Pancreas (tissue), 10 donors: ENCODE measurements at regions not wholly inside any gene's neighbourhood (a gene's known extent, or its start where the extent isn't known, plus 50 kb on each side); places are given as distances from the start of the nearest gene placed in this dataset.

Source experiments
- ATAC-seq, 4 donors: fragments of 200-7000 bp; cut with Tn5 transposase; one replicate each; pipeline versions ENCODE4 v1.8.0 to v1.9.1; 2020; ENCODE audit warnings: mild to moderate bottlenecking in 4 of 4, moderate library complexity in 4 of 4
- DNase-seq, 6 donors: peaks; one replicate each; pipeline ENCODE4 v3.0.0-alpha.2; 2020
- FAIRE-seq: peaks from 2 replicates; lab custom pipeline; 2012; peaks lifted over from hg19 to GRCh38; lab: Jason Lieb, UNC
- H3K27ac ChIP-seq, 4 donors: fragments of 200-600 bp; sonication (generic); 1 replicate in 3 of 4; 2 replicates in 1 of 4; pipeline versions ENCODE4 v1.5.0 to v1.8.0; 2020
- H3K27me3 ChIP-seq, 4 donors: fragments of 200-600 bp; one replicate each; pipeline ENCODE4 v1.8.0; 2021
- H3K36me3 ChIP-seq, 3 donors: fragments of 200-600 bp; sonication (generic) in 1 of 3; one replicate each; pipeline versions ENCODE4 v1.5.0 to v1.8.0; 2020 to 2021
- H3K4me1 ChIP-seq, 3 donors: fragments of 200-600 bp; one replicate each; pipeline ENCODE4 v1.8.0; 2021
- H3K4me3 ChIP-seq, 4 donors: fragments of 200-600 bp; sonication (generic) in 2 of 4; one replicate each; pipeline versions ENCODE4 v1.5.0 to v1.8.0; 2020 to 2021
- H3K9me3 ChIP-seq, 4 donors: fragments of 200-600 bp; one replicate each; pipeline ENCODE4 v1.8.0; 2021
- CTCF ChIP-seq, 4 donors: fragments of 200-600 bp; sonication (generic) in 3 of 4; IDR thresholded peaks; one replicate each; pipeline versions ENCODE4 v1.5.0 to v1.8.0; 2021; ENCODE audit warnings: antibody characterized with exemption in 4 of 4
- WGBS, 2 donors: extraction: QIAGEN DNeasy Blood & Tissue Kit; methylation state at CpG; one replicate each; pipeline ENCODE4 v1.1.7; 2013; 5-methylcytosine and 5-hydroxymethylcytosine counted together
- intact Hi-C, 3 donors: fragments of 100-400 bp; cut with DNase I; formaldehyde crosslinking; loops; one replicate each; pipeline versions ENCODE4 v1.11.1 to v1.14.2; 2022
- donor health status: healthy with polysubstance abuse.
- donor health status: DM: no; HTN: no; CAD: no; lungs with moderate emphysema.
- donor health status: DM: no; HTN: no; CAD: no.
- donor health status: control.
- donor health status: control.
- donor health status: Bipolar disorder and iron deficiency.
- donor health status: DM: yes; HTN: yes; CAD: no.
- donor health status: DM: no; HTN: no; CAD: no.
- donor health status: DM: no; HTN: no; CAD: no.
- donor health status: DM: yes; HTN: yes; CAD: no.

GRCh38 chr20:22407237-22408193 lies 176.9 kb downstream of the FOXA2 start:
- no peak for ATAC-seq
- H3K4me3 ChIP-seq: no peak overlapping the region
- no peak for DNase-seq
- no peaks in the 10 kb centered on the region for H3K9me3 ChIP-seq
- no peaks in the 10 kb centered on the region for H3K27me3 ChIP-seq
- TF ChIP-seq CTCF (IDR thresholded peaks at IDR 0.05): no peak
- FAIRE-seq: no peak
- intact Hi-C loops: no loop called here
- no peaks in the 10 kb centered on the region for H3K36me3 ChIP-seq
- peaks cover 8 to 44% (median 15%) of the 10 kb centered on the region in 3 donors for H3K4me1 ChIP-seq
- WGBS, 2 donors: 82 to 84% methylated on average over 7 of the region's 7 CpGs
- H3K27ac ChIP-seq: no peak overlapping the region

GRCh38 chr20:22404419-22405170 lies 179.8 kb downstream of the FOXA2 start:
- peak overlapping the region in 2 of 4 donors; percentile 10 to 28 for H3K4me3 ChIP-seq
- ATAC-seq: peak; percentile 61 to 68 (median 64)
- peaks cover 9 to 31% (median 14%) of the 10 kb centered on the region in 3 donors for H3K4me1 ChIP-seq
- no peak for TF ChIP-seq CTCF (IDR thresholded peaks at IDR 0.05)
- 13 to 16% methylated on average over 7 of the region's 7 CpGs for WGBS, 2 donors
- DNase-seq: peak in 2 of 6 donors; percentile 24 to 31
- no peak for FAIRE-seq
- peak overlapping the region; percentile 3 to 68 (median 36) for H3K27ac ChIP-seq
- H3K36me3 ChIP-seq: no peaks in the 10 kb centered on the region
- H3K9me3 ChIP-seq: no peaks in the 10 kb centered on the region
- intact Hi-C loops: no loop called here
- H3K27me3 ChIP-seq: no peaks in the 10 kb centered on the region

- peak overlapping the region; percentile 3 to 68 (median 36) for H3K27ac ChIP-seq
- no peaks in the 10 kb centered on the region for H3K9me3 ChIP-seq
- DNase-seq (no peak), FAIRE-seq (no peak), ATAC-seq (peak; percentile 45 to 71 (median 68))
- H3K27me3 ChIP-seq: no peaks in the 10 kb centered on the region
- intact Hi-C loops: no loop called here
- TF ChIP-seq CTCF (IDR thresholded peaks at IDR 0.05): no peak
- peaks cover 9 to 31% (median 14%) of the 10 kb centered on the region in 3 donors for H3K4me1 ChIP-seq
- peak overlapping the region in 2 of 4 donors; percentile 10 to 28 for H3K4me3 ChIP-seq
- no peaks in the 10 kb centered on the region for H3K36me3 ChIP-seq
- WGBS, 2 donors: 5 to 9% methylated on average over 13 of the region's 13 CpGs
Observed at GRCh38 chr20:22403632-22404361, 180.6 kb downstream of the FOXA2 start.

GRCh38 chr20:22403022-22403631 lies 181.2 kb downstream of the FOXA2 start:
- DNase-seq (peak in 2 of 6 donors; percentile 11 to 26), ATAC-seq (peak; percentile 45 to 74 (median 68)), FAIRE-seq (no peak)
- WGBS, 2 donors: 19 to 25% methylated on average over 13 of the region's 13 CpGs
- Histone ChIP-seq H3K27ac (peak overlapping the region in 2 of 4 donors; percentile 61 to 68), H3K4me3 (peak overlapping the region in 2 of 4 donors; percentile 10 to 28), H3K4me1 (peaks cover 9 to 31% (median 14%) of the 10 kb centered on the region in 3 donors), H3K36me3 (no peaks in the 10 kb centered on the region), H3K9me3 (no peaks in the 10 kb centered on the region), H3K27me3 (no peaks in the 10 kb centered on the region)
- no peak for TF ChIP-seq CTCF (IDR thresholded peaks at IDR 0.05)
- intact Hi-C loops: no loop called here
